Uterus (tissue), 2 donors: ENCODE measurements at regions not wholly inside any gene's neighbourhood (a gene's known extent, or its start where the extent isn't known, plus 50 kb on each side); places are given as distances from the start of the nearest gene placed in this dataset.

Source experiments
- CTCF ChIP-seq, 4 experiments: fragments of 200-600 bp in 2 of 4; fragments of 450-650 bp in 2 of 4; sonication (generic) in 2 of 4; IDR thresholded peaks; one replicate each; pipeline ENCODE4 v1.5.1; 2016 to 2019; ENCODE audit warnings: antibody characterized with exemption in 4 of 4, mild to moderate bottlenecking in 2 of 4, moderate library complexity in 1 of 4
- POLR2A ChIP-seq, 2 donors: fragments of 450-650 bp; IDR thresholded peaks; one replicate each; pipeline ENCODE4 v1.6.1; 2016; ENCODE audit warnings: antibody characterized with exemption in 2 of 2, mild to moderate bottlenecking in 1 of 2, moderate library complexity in 1 of 2

GRCh38 chr18:39271654-39272053 lies 1706.1 kb upstream of the CELF4 start:
- TF ChIP-seq CTCF (IDR thresholded peaks at IDR 0.05): no peak
- TF ChIP-seq POLR2A (IDR thresholded peaks at IDR 0.05): no peak
